HL-60 (cell line): ENCODE measurements at regions not wholly inside any gene's neighbourhood (a gene's known extent, or its start where the extent isn't known, plus 50 kb on each side); places are given as distances from the start of the nearest gene placed in this dataset.

ENCODE experiments used
- CTCF ChIP-seq: IDR thresholded peaks from one replicate; pipeline ENCODE4 v1.5.1; 2011; ENCODE audit warnings: low read length, control low read depth, inconsistent platforms; ENCODE audit not compliant: insufficient read depth
- POLR2AphosphoS5 ChIP-seq: IDR thresholded peaks from 2 replicates; pipeline ENCODE4 v1.6.1; 2012; ENCODE audit warnings: low read depth
- TF ChIP-seq, protein P1 (sequence below): IDR thresholded peaks from 2 replicates; pipeline ENCODE4 v1.6.1; 2012; ENCODE audit warnings: low read depth; ENCODE audit not compliant: insufficient replicate concordance

DNA sequence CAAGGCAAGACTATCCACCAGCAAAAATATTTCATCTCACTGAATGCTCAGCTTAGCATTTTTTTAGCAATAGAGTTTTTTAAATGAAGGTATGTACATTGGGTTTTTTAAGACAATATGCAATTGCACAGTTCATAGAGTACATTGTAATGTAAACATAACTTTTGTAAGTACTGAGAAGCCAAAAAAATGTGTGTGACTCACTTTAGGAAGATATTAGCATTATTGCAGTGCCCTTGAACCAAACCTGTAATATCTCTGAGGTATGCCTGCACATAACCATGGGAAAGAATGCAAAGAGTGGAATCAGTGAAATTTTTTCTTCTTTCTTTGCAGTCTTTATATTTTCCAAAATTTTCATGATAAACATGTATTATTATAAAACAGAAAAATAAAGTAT is 1533.3 kb upstream of the WWC1 start:
- TF ChIP-seq CTCF: no peak
- no peak for TF ChIP-seq POLR2AphosphoS5
- TF ChIP-seq, protein P1, sequence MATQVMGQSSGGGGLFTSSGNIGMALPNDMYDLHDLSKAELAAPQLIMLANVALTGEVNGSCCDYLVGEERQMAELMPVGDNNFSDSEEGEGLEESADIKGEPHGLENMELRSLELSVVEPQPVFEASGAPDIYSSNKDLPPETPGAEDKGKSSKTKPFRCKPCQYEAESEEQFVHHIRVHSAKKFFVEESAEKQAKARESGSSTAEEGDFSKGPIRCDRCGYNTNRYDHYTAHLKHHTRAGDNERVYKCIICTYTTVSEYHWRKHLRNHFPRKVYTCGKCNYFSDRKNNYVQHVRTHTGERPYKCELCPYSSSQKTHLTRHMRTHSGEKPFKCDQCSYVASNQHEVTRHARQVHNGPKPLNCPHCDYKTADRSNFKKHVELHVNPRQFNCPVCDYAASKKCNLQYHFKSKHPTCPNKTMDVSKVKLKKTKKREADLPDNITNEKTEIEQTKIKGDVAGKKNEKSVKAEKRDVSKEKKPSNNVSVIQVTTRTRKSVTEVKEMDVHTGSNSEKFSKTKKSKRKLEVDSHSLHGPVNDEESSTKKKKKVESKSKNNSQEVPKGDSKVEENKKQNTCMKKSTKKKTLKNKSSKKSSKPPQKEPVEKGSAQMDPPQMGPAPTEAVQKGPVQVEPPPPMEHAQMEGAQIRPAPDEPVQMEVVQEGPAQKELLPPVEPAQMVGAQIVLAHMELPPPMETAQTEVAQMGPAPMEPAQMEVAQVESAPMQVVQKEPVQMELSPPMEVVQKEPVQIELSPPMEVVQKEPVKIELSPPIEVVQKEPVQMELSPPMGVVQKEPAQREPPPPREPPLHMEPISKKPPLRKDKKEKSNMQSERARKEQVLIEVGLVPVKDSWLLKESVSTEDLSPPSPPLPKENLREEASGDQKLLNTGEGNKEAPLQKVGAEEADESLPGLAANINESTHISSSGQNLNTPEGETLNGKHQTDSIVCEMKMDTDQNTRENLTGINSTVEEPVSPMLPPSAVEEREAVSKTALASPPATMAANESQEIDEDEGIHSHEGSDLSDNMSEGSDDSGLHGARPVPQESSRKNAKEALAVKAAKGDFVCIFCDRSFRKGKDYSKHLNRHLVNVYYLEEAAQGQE: no peak
